NCI-H510A treated with DMSO at 0.1 percent for 48 hours (cell line): ENCODE measurements at regions not wholly inside any gene's neighbourhood (a gene's known extent, or its start where the extent isn't known, plus 50 kb on each side); places are given as distances from the start of the nearest gene placed in this dataset.
"Not testable (repeated sequence)": the region's sequence is repeated elsewhere in the genome, so short reads cannot be mapped to it uniquely, and the experiment has no call there.

Source experiments
- DNase-seq: peaks from one replicate; lab custom pipeline; 2025; lab: John Stamatoyannopoulos, UW

DNA sequence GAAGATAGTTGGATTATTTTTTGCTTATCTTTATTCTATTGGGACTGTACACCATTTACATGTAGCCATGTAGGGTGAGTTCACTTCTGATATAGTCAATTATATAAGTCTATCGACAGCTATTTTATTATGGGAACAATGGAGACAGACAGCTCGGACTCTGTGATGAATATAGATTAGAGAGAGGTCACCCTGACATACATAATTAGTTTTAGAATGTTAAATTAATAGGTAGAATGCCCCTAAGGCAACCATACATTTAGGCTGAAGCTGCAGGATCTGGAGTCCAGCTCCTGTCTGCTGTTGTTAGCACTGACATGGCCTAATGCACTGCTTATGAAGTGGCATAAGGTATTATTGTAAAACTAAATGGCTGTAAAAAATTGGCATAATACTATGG lies 700.8 kb downstream of the MAT2B start:
- DNase-seq = no peak

DNA sequence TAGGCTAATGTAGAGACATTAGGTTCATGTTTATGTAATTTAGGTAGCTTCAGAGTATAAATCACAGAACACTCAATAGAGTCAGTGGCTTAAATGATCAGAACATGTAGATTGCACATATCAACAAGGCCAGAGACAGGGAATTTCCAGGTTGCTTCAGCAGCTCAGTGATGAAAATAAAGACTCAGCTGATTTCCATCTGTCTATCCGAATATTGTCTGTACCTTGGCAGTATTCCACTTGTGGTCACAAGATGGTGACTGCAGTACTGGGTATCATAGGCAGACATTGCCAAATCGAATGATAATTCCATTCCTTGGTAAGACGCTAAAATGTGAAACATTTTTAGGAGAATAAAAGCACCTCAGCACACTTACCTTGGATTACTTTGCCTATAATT lies 702.2 kb downstream of the MAT2B start:
- DNase-seq = no peak

DNA sequence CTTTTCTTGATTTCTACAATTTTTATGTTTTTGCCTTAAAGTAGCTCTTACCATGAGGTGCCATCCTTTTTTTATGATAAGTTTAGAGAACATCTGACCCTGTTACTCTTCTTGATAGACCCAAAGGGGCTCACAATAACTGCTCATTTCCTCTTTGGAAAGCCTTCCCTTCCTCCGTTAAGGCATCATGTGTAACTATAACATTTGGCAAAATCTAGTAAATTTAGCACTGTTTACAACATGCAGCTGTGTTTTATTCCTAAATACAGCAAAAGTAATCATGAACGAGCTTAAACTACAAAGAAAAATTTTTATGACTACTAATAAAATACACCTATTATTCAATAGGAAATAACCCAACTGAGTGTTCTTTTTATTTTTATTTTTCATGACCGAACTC lies 705.1 kb downstream of the MAT2B start:
- no peak for DNase-seq

DNA sequence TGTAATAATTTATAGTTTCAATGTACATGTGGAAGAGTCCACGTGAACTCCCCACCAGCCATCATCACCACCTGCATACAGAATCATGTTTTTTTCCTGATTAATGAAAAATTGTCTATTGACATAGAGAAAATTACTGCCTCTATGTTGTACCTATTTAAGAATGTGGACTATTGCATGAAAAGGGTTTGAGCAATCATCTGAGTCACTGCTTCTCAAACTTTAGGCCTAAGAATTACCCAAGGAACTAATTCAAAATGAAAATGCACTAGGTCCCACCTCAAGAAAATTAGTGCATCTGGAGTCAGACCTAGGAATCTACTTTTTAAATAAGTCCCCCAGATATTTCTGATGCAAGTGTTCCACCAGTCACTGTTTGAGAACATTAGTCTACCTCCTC lies 709.3 kb downstream of the MAT2B start:
- no peak for DNase-seq

DNA sequence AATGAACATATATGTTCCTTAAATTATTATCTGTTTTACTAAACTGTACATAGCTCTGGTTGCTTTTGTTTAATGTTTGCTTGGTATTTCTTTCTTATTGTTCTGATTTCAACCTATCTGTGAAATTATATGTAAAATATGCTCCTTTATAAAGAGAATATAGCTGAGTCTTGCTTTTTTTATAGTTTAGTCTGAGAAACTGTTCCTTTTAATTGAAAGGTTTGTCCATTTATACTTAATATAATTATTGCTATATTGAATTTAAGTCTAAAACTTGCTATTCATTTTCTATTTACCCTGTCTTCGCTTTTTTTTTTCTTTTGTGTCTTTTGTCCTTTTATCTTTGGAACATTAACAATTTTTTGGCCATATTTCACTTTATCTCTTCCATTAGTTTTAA lies 712.0 kb downstream of the MAT2B start:
- DNase-seq = no peak

DNA sequence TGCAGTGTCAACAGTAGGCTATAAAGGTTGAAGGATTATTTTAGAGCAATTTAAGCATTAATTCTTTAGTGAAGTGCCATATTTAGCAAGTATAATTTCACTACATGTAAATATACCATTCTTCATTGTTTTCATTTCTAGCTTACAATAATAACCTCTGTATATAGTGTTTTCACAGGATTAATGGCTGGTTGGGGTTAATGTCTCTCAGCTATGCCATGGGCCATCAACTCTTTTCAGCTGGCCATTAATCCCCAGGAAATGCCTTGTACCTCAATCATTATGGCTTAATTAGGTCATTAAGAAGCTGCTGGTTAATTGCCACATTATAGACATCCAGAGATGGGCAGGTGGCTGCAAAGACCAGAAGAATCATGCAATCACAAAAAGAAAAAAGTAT lies 715.1 kb downstream of the MAT2B start:
- no peak for DNase-seq

DNA sequence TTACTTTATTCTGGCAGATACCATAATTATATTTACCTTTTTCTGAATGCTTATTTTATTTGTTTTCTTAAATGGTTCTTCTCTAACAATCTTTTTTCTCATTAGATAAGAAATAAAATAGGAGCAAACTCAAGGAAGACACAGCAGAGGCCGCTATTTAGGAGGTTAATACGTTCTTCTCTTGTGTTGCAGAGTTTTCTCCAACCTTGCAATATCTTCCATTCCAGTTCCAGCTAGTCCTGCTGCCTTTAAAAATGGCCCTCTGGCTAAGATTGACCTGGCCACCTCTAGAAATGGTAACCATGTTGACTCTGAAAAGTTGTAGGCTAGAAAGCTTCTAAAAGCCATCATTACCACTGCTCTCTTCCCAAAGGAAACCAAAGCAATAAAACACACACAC lies 718.8 kb downstream of the MAT2B start:
- DNase-seq = no peak

DNA sequence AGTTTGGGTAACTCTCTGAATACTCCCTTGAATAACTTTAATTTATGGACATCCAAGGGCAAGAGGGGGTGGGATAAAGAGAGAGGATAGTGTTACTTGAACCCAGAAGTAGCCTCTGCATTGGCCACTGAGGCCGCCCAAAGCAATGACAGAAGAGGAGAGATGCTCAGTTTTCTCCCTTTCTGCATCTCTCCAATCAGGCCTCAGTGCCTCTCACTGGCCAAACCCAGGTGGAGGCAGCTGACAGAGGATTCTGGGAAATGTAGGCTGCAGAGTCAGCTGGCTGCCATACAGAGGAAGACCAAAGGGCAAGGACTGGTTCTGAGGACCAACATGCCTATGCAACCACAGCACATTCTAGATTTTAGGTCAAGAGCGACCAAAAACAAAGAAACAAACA lies 719.4 kb downstream of the MAT2B start:
- DNase-seq = no peak

DNA sequence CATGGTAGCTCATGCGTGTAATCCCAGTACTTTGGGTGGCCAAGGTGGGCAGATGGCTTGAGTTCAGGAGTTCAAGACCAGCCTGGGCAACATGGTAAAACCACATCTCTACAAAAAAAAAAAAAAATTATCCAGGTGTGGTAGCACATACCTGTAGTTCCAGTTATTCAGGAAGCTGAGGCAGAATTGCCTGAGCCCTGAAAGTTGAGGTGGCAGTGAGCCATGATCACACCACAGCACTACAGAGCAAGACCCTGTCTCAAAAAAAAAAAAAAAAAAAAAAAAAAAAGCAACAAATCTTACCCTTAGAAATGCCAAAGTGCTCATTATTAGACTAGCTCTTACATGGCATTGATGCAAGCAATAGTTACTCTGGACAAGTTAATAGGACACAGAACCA lies 724.9 kb downstream of the MAT2B start:
- DNase-seq = no peak

DNA sequence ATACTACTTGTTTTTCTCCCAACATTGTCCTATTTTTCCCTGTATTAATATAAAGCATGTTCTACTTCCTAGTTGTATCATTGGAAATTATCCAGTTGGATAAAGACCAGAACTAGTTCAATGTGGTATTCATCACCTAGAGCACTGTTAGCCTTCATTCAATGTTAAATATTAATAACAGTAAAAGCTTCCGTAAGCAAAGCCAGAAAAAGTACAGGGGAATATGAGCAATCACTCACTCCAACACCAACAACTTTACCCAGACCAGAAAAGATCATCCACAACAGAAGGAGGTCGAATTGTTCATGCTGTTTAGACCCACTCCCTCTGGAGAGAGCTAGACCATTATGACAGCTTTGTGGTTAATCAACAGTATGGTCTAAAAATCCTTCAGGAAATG lies 728.4 kb downstream of the MAT2B start:
- DNase-seq = no peak

DNA sequence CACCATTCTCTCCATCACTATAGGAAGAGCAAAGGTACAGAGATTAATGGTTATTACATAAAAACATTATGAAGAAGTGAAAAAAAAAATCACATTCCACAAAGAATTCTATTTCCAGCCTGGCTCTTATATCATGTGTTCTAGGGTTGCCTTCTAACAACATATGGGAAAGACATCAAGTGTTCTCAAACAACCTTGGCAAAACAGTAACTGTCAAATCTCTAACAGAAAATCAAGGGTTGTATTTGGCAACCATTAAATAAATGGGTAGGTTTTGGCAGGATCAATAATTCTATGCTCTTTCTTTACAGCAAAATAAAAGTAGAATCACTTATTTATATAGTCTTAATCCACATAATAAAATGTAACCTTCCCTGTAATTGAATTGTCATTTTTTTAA lies 728.9 kb downstream of the MAT2B start:
- no peak for DNase-seq

DNA sequence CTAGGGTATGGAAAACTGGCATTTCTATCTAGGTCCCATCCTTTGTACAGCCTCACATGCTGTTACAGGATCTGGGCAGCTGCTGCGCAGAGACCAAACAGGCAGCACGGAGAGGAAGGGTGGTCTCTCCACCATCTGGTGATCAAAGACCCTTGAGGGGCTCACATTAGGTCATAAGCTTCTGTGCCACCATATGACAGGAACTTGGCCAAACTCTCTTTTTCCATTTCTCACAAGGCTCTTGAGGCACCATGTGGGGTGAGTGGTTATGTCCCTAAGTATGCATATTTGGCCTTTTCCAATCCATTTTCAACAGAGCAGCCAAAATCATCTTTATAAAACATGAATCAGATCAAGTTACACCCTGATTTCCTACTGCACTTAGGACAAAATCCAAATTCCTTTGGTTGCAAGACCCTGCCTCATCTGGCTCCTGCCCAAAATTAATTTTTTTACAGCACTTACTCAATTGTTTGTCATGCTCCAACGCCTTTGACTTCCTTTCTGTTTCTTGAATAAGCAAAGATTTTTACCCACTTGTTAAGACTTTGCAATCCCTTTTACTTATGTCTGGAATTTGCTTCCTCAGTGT lies 730.0 kb downstream of the MAT2B start:
- DNase-seq = no peak

DNA sequence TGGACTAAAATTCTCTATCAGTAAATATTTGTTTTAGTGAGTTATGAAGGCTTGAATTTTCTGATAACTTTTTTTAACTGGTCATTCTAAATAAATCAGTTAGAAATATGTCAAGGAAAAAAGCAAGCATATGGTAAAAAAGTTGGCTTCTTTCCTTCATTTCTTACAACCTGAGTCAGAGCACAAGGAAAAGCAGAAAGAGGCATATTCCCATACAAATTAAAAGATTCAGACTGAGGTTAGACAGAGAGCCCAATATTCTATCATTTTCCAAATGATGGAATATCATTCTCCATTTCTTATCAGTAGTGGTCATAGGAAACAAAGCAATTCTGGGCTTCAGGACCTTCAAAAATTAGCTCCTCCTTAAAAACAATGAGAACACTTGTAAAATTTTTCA lies 732.1 kb downstream of the MAT2B start:
- no peak for DNase-seq

DNA sequence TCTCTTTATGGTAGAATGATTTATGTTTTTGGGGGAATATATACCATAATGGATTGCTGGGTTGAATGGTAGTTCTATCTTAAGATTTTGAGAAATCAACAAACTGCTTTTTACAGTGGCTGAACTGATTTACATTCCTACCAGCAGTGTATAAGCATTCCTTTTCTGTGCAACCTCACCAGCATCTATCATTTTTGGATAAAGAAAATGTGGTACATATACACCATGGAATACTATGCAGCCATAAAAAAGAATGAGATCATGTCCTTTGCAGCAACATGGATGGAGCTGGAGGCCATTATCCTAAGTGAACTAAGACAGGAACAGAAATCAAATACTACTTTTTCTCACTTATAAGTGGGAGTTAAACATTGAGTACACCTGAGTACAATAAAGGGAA lies 746.4 kb downstream of the MAT2B start:
- DNase-seq = not testable (repeated sequence)

DNA sequence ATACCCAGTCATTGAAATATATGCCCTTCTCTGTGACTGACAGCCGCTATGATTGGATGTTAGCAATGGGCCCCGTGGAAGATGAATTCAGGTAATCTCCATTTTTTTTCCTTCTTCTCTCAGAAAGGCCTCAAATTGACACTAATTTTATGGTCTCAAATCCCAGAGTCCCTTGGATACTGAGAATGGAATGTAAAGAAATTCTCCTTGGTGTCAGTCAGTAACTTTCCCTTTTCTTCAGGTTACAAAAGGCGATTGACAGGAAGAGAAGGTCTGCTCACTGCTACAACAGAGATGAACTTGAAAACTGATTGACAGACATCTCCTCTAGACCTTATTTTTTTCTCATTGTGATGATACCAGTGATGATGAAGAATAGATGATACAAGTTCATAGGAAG lies 748.3 kb downstream of the MAT2B start:
- no peak for DNase-seq

DNA sequence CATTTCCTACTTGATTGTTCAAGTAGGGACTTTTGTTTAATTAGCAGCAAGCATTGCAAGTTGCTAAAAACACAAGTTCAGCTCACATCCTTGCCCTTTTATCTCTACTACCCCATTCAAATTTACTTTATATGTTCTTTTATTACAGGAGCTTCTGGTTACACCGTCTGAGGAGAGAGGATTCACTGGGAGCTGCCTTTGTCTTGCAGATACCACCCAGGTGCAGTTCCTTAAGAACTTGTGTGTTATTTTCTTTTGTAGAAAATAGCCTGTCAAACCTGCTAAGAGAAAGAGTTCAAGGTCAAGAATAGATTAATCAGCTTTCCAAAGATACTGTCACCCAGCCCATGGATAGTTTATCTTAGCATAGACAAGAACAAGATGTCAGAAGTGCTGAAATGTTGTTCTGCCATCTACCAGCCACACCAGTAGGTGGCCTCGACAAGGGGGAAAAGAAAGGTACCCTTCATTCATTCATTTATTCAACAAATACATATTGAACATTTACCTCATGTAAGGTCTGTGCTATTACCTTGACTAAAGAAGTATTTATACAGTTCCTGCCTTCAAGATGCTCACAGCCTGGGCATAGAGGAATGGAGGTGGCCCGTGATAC lies 750.3 kb downstream of the MAT2B start:
- DNase-seq = no peak

DNA sequence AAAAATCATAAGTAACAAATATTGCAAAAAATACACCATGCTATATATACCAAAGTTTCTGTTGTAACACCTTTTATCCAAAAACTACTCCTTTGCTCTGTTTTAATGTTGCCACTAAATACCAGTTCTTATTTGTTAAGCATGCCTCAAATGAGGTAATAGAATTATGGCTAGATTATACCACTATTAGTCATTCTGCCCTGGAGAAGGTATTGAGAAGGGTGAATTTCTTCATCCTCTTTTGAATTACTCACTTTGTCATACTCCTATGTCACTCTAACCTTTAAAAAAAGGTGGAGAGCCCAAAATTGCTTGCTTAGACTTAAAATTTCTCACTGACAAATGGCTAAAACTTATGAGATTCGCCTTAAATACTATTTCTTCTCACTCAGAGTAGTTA lies 750.9 kb downstream of the MAT2B start:
- DNase-seq = no peak

DNA sequence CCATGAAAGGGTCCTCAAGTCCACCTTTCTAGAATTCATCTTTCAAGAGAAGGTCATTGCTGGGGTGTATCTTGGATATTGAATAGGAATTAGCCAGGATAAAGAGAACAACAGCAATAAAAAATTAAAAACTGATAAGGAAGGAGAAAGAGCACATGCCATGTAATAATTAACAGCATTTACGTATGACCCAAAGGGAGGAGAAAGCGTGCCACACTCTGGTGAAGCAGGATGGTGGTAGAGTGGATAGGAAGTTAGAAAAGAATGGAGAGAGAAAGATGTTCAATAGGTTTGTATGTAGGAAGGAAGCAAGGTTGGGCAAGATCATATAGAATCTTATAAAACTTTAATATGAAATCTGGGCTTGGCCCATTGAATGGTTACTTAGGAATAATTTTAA lies 751.5 kb downstream of the MAT2B start:
- no peak for DNase-seq

DNA sequence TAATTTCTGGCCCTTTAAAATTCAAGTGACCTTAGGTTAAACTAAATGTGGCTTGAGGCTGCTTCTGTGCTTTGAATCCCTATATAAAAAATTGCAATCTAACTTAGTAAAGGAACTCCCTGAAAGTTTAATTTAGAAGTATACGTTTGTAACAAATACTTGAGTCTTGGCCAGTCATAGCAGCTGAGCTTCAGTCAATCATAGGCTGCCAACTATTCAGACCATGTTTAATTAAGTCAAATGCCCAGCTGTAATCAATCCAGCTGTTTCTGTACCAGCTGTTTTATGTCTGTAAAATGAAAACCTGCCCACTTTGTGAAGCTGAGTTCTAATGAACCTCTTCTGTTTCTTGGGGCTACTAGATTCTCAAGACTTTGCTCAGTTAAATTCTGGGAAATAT lies 760.1 kb downstream of the MAT2B start:
- no peak for DNase-seq

DNA sequence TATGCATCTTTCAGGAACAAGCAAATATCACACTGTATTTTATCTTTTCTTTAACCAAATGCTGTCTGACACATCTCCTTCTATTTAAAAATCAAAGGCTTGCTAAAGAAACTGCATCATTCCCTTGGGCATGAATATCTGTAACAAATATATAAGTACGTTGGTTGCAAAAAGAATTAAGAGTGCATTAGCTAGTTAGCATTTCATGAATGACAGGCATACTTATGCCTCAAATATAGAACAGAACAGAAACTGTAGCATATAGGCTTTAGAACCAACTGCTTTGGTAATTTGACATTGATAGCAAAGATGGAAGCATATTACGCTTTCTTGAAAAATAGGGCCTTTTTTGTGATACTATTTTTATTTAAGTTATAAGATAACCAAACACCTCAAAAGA lies 761.2 kb downstream of the MAT2B start:
- no peak for DNase-seq

DNA sequence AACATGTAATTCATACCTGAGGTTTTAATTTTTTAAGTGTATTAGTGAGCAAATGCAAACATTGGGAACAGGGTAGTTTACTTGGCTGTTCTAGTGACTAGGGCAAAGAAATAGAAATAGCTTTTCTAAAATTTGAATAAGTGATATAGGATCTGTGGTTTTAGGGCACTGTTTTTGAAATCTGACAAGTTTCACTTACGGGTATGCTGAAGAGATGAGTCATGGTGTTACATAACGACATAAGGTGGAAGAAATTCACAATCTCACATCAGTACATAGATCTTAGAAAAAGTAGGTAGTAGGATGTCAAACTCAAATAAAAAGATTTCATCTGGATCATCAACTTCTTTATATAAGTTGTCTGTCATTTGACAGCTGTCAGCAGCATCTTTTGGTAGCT lies 772.3 kb downstream of the MAT2B start:
- no peak for DNase-seq

DNA sequence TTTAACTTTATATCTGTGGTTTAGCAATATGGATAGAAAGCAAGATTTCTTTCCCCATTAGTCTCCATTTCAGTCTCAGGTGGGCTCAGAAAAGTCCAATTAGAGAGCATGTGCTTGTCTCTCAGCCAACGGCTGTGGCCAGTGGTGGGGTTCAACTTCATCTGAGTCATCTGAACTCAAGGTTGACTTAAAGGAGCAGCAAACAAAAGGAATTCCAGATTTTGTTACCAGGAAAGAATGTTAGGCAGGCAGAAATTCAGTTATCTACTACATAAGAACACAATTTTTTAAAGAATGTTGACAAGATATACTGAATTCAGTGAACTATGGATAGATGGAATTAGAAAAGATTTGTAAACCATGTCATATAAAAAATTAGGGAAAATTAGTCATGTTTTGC lies 784.1 kb downstream of the MAT2B start:
- no peak for DNase-seq

DNA sequence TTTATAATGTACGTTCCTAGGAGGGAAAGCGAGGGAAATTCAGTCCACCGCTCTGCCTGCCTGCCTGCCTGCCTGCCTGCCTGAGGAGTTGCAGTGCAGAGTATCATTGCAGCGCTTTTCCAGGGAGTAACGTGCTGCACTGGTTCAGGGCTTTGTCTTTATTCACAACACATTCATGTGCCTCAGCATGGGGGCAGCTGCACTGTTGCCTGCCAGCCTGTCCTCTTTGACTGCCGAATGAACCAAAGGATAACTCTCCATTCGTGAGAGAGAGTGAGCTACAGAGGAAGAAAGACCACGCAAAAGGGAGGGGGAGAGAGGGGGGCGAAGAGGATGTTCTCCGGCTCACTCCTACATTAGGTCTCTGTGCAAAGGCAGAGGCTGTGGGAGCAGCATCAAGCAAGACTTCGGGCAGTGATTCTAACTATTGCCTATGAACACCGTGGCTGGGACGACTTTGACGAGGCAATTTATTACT lies 791.2 kb downstream of the MAT2B start:
- no peak for DNase-seq

DNA sequence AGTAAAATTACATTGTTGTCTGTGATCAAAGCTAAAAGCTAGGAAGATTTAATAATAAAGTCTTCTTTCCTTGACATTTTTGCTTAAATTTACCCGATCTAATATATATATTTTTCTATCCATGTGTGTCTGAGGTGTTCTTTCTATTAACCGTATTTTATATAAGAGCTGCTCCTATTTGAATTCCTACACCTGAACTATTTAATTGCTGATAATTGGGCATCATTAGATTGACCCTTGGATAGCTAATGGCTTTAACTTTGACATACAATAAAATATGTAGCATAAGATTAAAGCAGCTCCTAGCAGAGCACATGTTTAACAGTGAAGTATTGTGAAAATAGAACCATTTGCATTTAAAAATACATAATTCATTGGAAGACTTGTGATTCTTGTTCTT lies 792.7 kb downstream of the MAT2B start:
- DNase-seq = no peak
